WTC11 (cell line): ENCODE measurements at regions not wholly inside any gene's neighbourhood (a gene's known extent, or its start where the extent isn't known, plus 50 kb on each side); places are given as distances from the start of the nearest gene placed in this dataset.

Source experiments
- AFF4 ChIP-seq: sonication (generic); formaldehyde crosslinking; IDR thresholded peaks from 2 replicates; pipeline ENCODE4 v1.8.1; 2023; ENCODE audit warnings: mild to moderate bottlenecking, missing genetic modification reagents, borderline replicate concordance
- ATF6 ChIP-seq: sonication (generic); formaldehyde crosslinking; IDR thresholded peaks from 2 replicates; pipeline ENCODE4 v1.8.1; 2023; ENCODE audit warnings: mild to moderate bottlenecking, missing genetic modification reagents
- CBFB ChIP-seq: sonication (generic); formaldehyde crosslinking; IDR thresholded peaks from 2 replicates; pipeline ENCODE4 v1.8.1; 2022; ENCODE audit warnings: mild to moderate bottlenecking, low read depth, missing genetic modification reagents
- CREB1 ChIP-seq: sonication (generic); formaldehyde crosslinking; IDR thresholded peaks from 2 replicates; pipeline ENCODE4 v1.8.0; 2023; ENCODE audit warnings: mild to moderate bottlenecking, missing genetic modification reagents
- E2F4 ChIP-seq: sonication (generic); formaldehyde crosslinking; IDR thresholded peaks from 2 replicates; pipeline ENCODE4 v1.8.1; 2022; ENCODE audit warnings: low read depth, mild to moderate bottlenecking, moderate library complexity, missing genetic modification reagents, borderline replicate concordance
- E2F5 ChIP-seq: sonication (generic); formaldehyde crosslinking; IDR thresholded peaks from 2 replicates; pipeline ENCODE4 v1.8.1; 2022; ENCODE audit warnings: mild to moderate bottlenecking, moderate library complexity, missing genetic modification reagents
- ERG ChIP-seq: fragments of 250-450 bp; sonication (Bioruptor Pico); IDR thresholded peaks from 2 replicates; pipeline ENCODE4 v1.8.0; 2021; ENCODE audit warnings: mild to moderate bottlenecking
- ETV6 ChIP-seq: sonication (generic); formaldehyde crosslinking; IDR thresholded peaks from 2 replicates; pipeline ENCODE4 v1.8.1; 2022; ENCODE audit warnings: mild to moderate bottlenecking, missing genetic modification reagents
- FOXJ3 ChIP-seq: sonication (generic); formaldehyde crosslinking; IDR thresholded peaks from 2 replicates; pipeline ENCODE4 v1.9.0; 2021; ENCODE audit warnings: missing genetic modification reagents, mild to moderate bottlenecking, borderline replicate concordance
- FOXK1 ChIP-seq: sonication (generic); formaldehyde crosslinking; IDR thresholded peaks from 2 replicates; pipeline ENCODE4 v1.8.0; 2022; ENCODE audit warnings: mild to moderate bottlenecking, moderate library complexity, missing genetic modification reagents
- FOXP1 ChIP-seq: sonication (generic); formaldehyde crosslinking; IDR thresholded peaks from 2 replicates; pipeline ENCODE4 v1.8.0; 2022; ENCODE audit warnings: missing genetic modification reagents, mild to moderate bottlenecking, moderate library complexity, borderline replicate concordance
- GTF2I ChIP-seq: fragments of 250-450 bp; sonication (Bioruptor Pico); conservative IDR thresholded peaks from 2 replicates; pipeline ENCODE4 v1.4.0; 2021; ENCODE audit warnings: mild to moderate bottlenecking
- MAX ChIP-seq: sonication (generic); formaldehyde crosslinking; IDR thresholded peaks from 2 replicates; pipeline ENCODE4 v1.8.0; 2022; ENCODE audit warnings: mild to moderate bottlenecking, missing genetic modification reagents
- MLX ChIP-seq: sonication (generic); formaldehyde crosslinking; IDR thresholded peaks from 2 replicates; pipeline ENCODE4 v1.8.1; 2023; ENCODE audit warnings: mild to moderate bottlenecking, missing genetic modification reagents, moderate library complexity
- NFATC4 ChIP-seq: fragments of 250-450 bp; sonication (Bioruptor Pico); IDR thresholded peaks from 2 replicates; pipeline ENCODE4 v1.9.0; 2021; ENCODE audit warnings: mild to moderate bottlenecking
- RORB ChIP-seq: fragments of 250-450 bp; sonication (Bioruptor Pico); IDR thresholded peaks from 2 replicates; pipeline ENCODE4 v1.9.0; 2021; ENCODE audit warnings: mild to moderate bottlenecking
- SP1 ChIP-seq: sonication (generic); formaldehyde crosslinking; conservative IDR thresholded peaks from 2 replicates; pipeline ENCODE4 v1.8.1; 2022; ENCODE audit warnings: missing genetic modification reagents
- STAT6 ChIP-seq: sonication (generic); formaldehyde crosslinking; conservative IDR thresholded peaks from 2 replicates; pipeline ENCODE4 v1.8.1; 2023; ENCODE audit warnings: mild to moderate bottlenecking, low read depth, missing genetic modification reagents, moderate library complexity
- ZNF138 ChIP-seq: sonication (generic); formaldehyde crosslinking; conservative IDR thresholded peaks from 2 replicates; pipeline ENCODE4 v1.8.1; 2022; ENCODE audit warnings: mild to moderate bottlenecking, moderate library complexity, missing genetic modification reagents
- ZNF219 ChIP-seq: sonication (generic); formaldehyde crosslinking; IDR thresholded peaks from 2 replicates; pipeline ENCODE4 v1.8.0; 2023; ENCODE audit warnings: missing genetic modification reagents, mild to moderate bottlenecking, borderline replicate concordance
- ZNF396 ChIP-seq: fragments of 250-450 bp; sonication (Bioruptor Pico); IDR thresholded peaks from 2 replicates; pipeline ENCODE4 v1.8.0; 2021; ENCODE audit warnings: mild to moderate bottlenecking, moderate library complexity, borderline replicate concordance
- ZNF425 ChIP-seq: fragments of 250-450 bp; sonication (Bioruptor Pico); conservative IDR thresholded peaks from 2 replicates; pipeline ENCODE4 v1.9.0; 2021; ENCODE audit warnings: mild to moderate bottlenecking

- TF ChIP-seq FOXP1 (CRISPR knock-in tag) = peak; percentile 93
- no peak for TF ChIP-seq ZNF138 (CRISPR knock-in tag)
- TF ChIP-seq CBFB (CRISPR knock-in tag) = no peak
- TF ChIP-seq ZNF425 = no peak
- no peak for TF ChIP-seq ZNF396
- TF ChIP-seq E2F5 (CRISPR knock-in tag) = 0 out of 2 replicates have a peak, but pooled peaks have one; percentile 65
- peak; percentile 83 for TF ChIP-seq CREB1
- 0 out of 2 replicates have a peak, but pooled peaks have one; percentile 61 for TF ChIP-seq ZNF219 (CRISPR knock-in tag)
- no peak for TF ChIP-seq GTF2I
- TF ChIP-seq SP1 (CRISPR knock-in tag) = peak; percentile 56
- no peak for TF ChIP-seq STAT6 (CRISPR knock-in tag)
- TF ChIP-seq MAX (CRISPR knock-in tag) = peak; percentile 72
- TF ChIP-seq ERG (CRISPR knock-in tag) = peak; percentile 88
- peak; percentile 82 for TF ChIP-seq ETV6
- peak; percentile 36; the same call in 1 of the 2 replicates for TF ChIP-seq FOXK1 (CRISPR knock-in tag)
- peak; percentile 98 for TF ChIP-seq AFF4 (CRISPR knock-in tag)
- 0 out of 2 replicates have a peak, but pooled peaks have one; percentile 15 for TF ChIP-seq E2F4 (CRISPR knock-in tag)
- TF ChIP-seq NFATC4 (CRISPR knock-in tag) = peak; percentile 75
- TF ChIP-seq MLX (CRISPR knock-in tag) = no peak
- TF ChIP-seq RORB (CRISPR knock-in tag) = no peak
- no peak for TF ChIP-seq ATF6 (CRISPR knock-in tag)
- TF ChIP-seq FOXJ3 (CRISPR knock-in tag) = no peak
These were observed 138.0 kb downstream of the HFE start (continued) for GRCh38 chr6:26224940-26225847.
